Caco-2 (cell line): ENCODE measurements at regions not wholly inside any gene's neighbourhood (a gene's known extent, or its start where the extent isn't known, plus 50 kb on each side); places are given as distances from the start of the nearest gene placed in this dataset.
"Not testable (repeated sequence)": the region's sequence is repeated elsewhere in the genome, so short reads cannot be mapped to it uniquely, and the experiment has no call there.

Source experiments
- BruUV-seq: library from RNA; stranded (reverse); fragments of 400-500 nt; replicated peaks from 2 replicates; lab custom pipeline; 2021; lab: Mats Ljungman, UMichigan
- CTCF ChIA-PET: fragments of 300-600 bp; sonication (Branson Sonifier 250); formaldehyde crosslinking; loops from one replicate; lab custom pipeline; 2022; ENCODE audit warnings: antibody characterized with exemption; lab: Charles Lee
- POLR2A ChIA-PET: fragments of 300-600 bp; sonication (Branson Sonifier 250); formaldehyde crosslinking; loops from one replicate; lab custom pipeline; 2022; ENCODE audit warnings: antibody characterized with exemption; lab: Charles Lee
- DNase-seq, 2 experiments: peaks; one replicate each; pipeline versions ENCODE4 v3.0.0 to v3.0.0-alpha.2; 2020 to 2022
- H3K27me3 ChIP-seq: replicated peaks from 2 replicates; pipeline ENCODE4 v1.6.0; 2011; ENCODE audit warnings: low read length; ENCODE audit not compliant: control insufficient read depth, insufficient read depth
- H3K36me3 ChIP-seq: 2 replicates; pipeline ENCODE4 v1.5.1; 2011; ENCODE audit warnings: low read length; ENCODE audit not compliant: control insufficient read depth, insufficient read depth
- H3K4me1 ChIP-seq: fragments of 250-450 bp; sonication (Bioruptor Pico); 2 replicates; pipeline ENCODE4 v1.5.1; 2020; ENCODE audit warnings: mild to moderate bottlenecking
- H3K4me3 ChIP-seq: 2 replicates; pipeline ENCODE4 v1.5.1; 2011; ENCODE audit warnings: low read depth, mild to moderate bottlenecking, control low read depth, low read length
- H3K9me3 ChIP-seq: fragments of 250-450 bp; sonication (Bioruptor Pico); 2 replicates; pipeline ENCODE4 v1.5.1; 2020; ENCODE audit warnings: mild to moderate bottlenecking, moderate library complexity
- H3K27ac Mint-ChIP-seq: one replicate; pipeline ENCODE4 v1.8.0; 2022; ENCODE audit warnings: mixed read lengths; ENCODE audit not compliant: unreplicated experiment
- H3K27me3 Mint-ChIP-seq: one replicate; pipeline ENCODE4 v1.8.0; 2022; ENCODE audit warnings: mixed read lengths; ENCODE audit not compliant: insufficient read depth, unreplicated experiment
- H3K36me3 Mint-ChIP-seq: one replicate; pipeline ENCODE4 v1.8.0; 2022; ENCODE audit warnings: mild to moderate bottlenecking, mixed read lengths; ENCODE audit not compliant: insufficient read depth, unreplicated experiment
- H3K4me1 Mint-ChIP-seq: one replicate; pipeline ENCODE4 v1.8.0; 2022; ENCODE audit warnings: low read depth, mixed read lengths; ENCODE audit not compliant: unreplicated experiment
- H3K4me3 Mint-ChIP-seq: one replicate; pipeline ENCODE4 v1.8.0; 2022; ENCODE audit warnings: mild to moderate bottlenecking, moderate library complexity, mixed read lengths; ENCODE audit not compliant: unreplicated experiment
- H3K9me3 Mint-ChIP-seq: one replicate; pipeline ENCODE4 v1.8.0; 2022; ENCODE audit warnings: mixed read lengths; ENCODE audit not compliant: unreplicated experiment
- CTCF ChIP-seq, 2 experiments: fragments of 200-600 bp in 1 of 2; IDR thresholded peaks; 1 replicate in 1 of 2; 2 replicates in 1 of 2; pipeline versions ENCODE4 v1.5.1 to v1.8.0; 2011 to 2022; ENCODE audit warnings: antibody characterized with exemption in 1 of 2, control low read depth in 1 of 2, inconsistent platforms in 1 of 2, low read depth in 1 of 2, low read length in 1 of 2, mild to moderate bottlenecking in 1 of 2, moderate library complexity in 1 of 2; ENCODE audit not compliant: insufficient read depth in 1 of 2, severe bottlenecking in 1 of 2, unreplicated experiment in 1 of 2
- intact Hi-C: fragments of 100-400 bp; cut with micrococcal nuclease; formaldehyde crosslinking; loops from one replicate; pipeline ENCODE4 v1.10.0; 2022; ENCODE audit not compliant: unreplicated experiment

GRCh38 chr1:234954613-234955012 lies 174.0 kb downstream of the TOMM20 start:
- Mint-ChIP-seq H3K36me3 (peaks cover 12% of the 10 kb centered on the region), H3K4me1 (peaks cover 45% of the 10 kb centered on the region), H3K9me3 (peaks cover under 1% of the 10 kb centered on the region), H3K27ac (peak overlapping the region; percentile 99), H3K27me3 (no peaks in the 10 kb centered on the region), H3K4me3 (peak overlapping the region; percentile 64)
- H3K4me3 ChIP-seq, result no peak overlapping the region
- intact Hi-C loops, result loop anchor here (5.0 kb wide), 1 partner anchor 132 kb away; no protein-coding TSS in a partner anchor
- ChIA-PET POLR2A (interaction anchor here (0.6 to 1.6 kb wide), 4 partner anchors 16 to 354 kb away, joined by 3 to 7 read pairs (median 4); no protein-coding TSS in a partner anchor), CTCF (interaction anchor here (0.7 to 1.6 kb wide), 2 partner anchors 21 to 78 kb away, joined by 3 to 5 read pairs; no protein-coding TSS in a partner anchor)
- peaks cover 3% of the 10 kb centered on the region for H3K9me3 ChIP-seq
- H3K36me3 ChIP-seq, result no peaks in the 10 kb centered on the region
- TSS peak; percentile 43 for BruUV-seq
- TF ChIP-seq CTCF (IDR thresholded peaks at IDR 0.05; ENCODE audit: insufficient read depth in 1 of 2, low read depth in 1 of 2, low read length in 1 of 2, severe bottlenecking in 1 of 2, unreplicated experiment in 1 of 2), result no peak
- no peak for DNase-seq
- peaks cover 63% of the 10 kb centered on the region for H3K4me1 ChIP-seq
- no peaks in the 10 kb centered on the region for H3K27me3 ChIP-seq

GRCh38 chr1:234953655-234954405 lies 174.8 kb downstream of the TOMM20 start:
- POLR2A ChIA-PET, result interaction anchor here (0.8 to 1.6 kb wide), 2 partner anchors 342 to 353 kb away, joined by 4 read pairs; no protein-coding TSS in a partner anchor
- H3K27ac Mint-ChIP-seq, result peak overlapping the region; percentile 99
- H3K27me3 ChIP-seq, result no peaks in the 10 kb centered on the region

GRCh38 chr1:234950598-234950997 lies 178.0 kb downstream of the TOMM20 start:
- POLR2A ChIA-PET, result no interaction called here

More at GRCh38 chr1:234953655-234954405, 174.8 kb downstream of the TOMM20 start:
- peak overlapping the region; percentile 51 for H3K4me3 Mint-ChIP-seq
- CTCF ChIA-PET, result no interaction called here
- peaks cover 8% of the 10 kb centered on the region for H3K9me3 Mint-ChIP-seq
- no TSS peak for BruUV-seq
- peaks cover 12% of the 10 kb centered on the region for H3K36me3 Mint-ChIP-seq
- peaks cover 37% of the 10 kb centered on the region for H3K4me1 Mint-ChIP-seq
- DNase-seq, result no peak
- H3K4me1 ChIP-seq, result peaks cover 55% of the 10 kb centered on the region
- H3K36me3 ChIP-seq, result no peaks in the 10 kb centered on the region
- peaks cover 9% of the 10 kb centered on the region for H3K9me3 ChIP-seq
- no peak for TF ChIP-seq CTCF (IDR thresholded peaks at IDR 0.05; ENCODE audit: insufficient read depth in 1 of 2, low read depth in 1 of 2, low read length in 1 of 2, severe bottlenecking in 1 of 2, unreplicated experiment in 1 of 2)
- no peak overlapping the region for H3K4me3 ChIP-seq
- intact Hi-C loops, result no loop called here
- H3K27me3 Mint-ChIP-seq, result no peaks in the 10 kb centered on the region

GRCh38 chr1:234949528-234949927 lies 179.1 kb downstream of the TOMM20 start:
- H3K36me3 ChIP-seq, POLR2A ChIA-PET, H3K27ac Mint-ChIP-seq, H3K27me3 ChIP-seq, intact Hi-C loops, H3K4me3 Mint-ChIP-seq, CTCF ChIA-PET, H3K36me3 Mint-ChIP-seq, DNase-seq, BruUV-seq, H3K27me3 Mint-ChIP-seq, H3K4me3 ChIP-seq: not testable (repeated sequence)
- Mint-ChIP-seq H3K9me3 (peaks cover 20% of the 10 kb centered on the region), H3K4me1 (peaks cover 19% of the 10 kb centered on the region)
- Histone ChIP-seq H3K9me3 (peaks cover 12% of the 10 kb centered on the region), H3K4me1 (peaks cover 14% of the 10 kb centered on the region)

More at GRCh38 chr1:234950598-234950997, 178.0 kb downstream of the TOMM20 start:
- Histone ChIP-seq H3K36me3 (no peaks in the 10 kb centered on the region), H3K9me3 (peaks cover 9% of the 10 kb centered on the region), H3K4me1 (peaks cover 24% of the 10 kb centered on the region), H3K27me3 (no peaks in the 10 kb centered on the region), H3K4me3 (no peak overlapping the region)
- Mint-ChIP-seq H3K27ac (no peak overlapping the region), H3K4me3 (no peak overlapping the region), H3K36me3 (peaks cover 5% of the 10 kb centered on the region), H3K9me3 (peaks cover 10% of the 10 kb centered on the region), H3K4me1 (peaks cover 30% of the 10 kb centered on the region), H3K27me3 (no peaks in the 10 kb centered on the region)
- CTCF ChIA-PET, result no interaction called here
- BruUV-seq, result no TSS peak
- intact Hi-C loops, result no loop called here
- TF ChIP-seq CTCF (IDR thresholded peaks at IDR 0.05; ENCODE audit: insufficient read depth in 1 of 2, low read depth in 1 of 2, low read length in 1 of 2, severe bottlenecking in 1 of 2, unreplicated experiment in 1 of 2), result no peak
- DNase-seq, result no peak
